Lower lobe of right lung (tissue), 2 donors: ENCODE measurements at regions not wholly inside any gene's neighbourhood (a gene's known extent, or its start where the extent isn't known, plus 50 kb on each side); places are given as distances from the start of the nearest gene placed in this dataset.
"Not testable (repeated sequence)": the region's sequence is repeated elsewhere in the genome, so short reads cannot be mapped to it uniquely, and the experiment has no call there.

ENCODE experiments used
- ATAC-seq, 2 donors: fragments of 200-7000 bp; cut with Tn5 transposase; one replicate each; pipeline ENCODE4 v1.9.1; 2020 to 2022; ENCODE audit warnings: mild to moderate bottlenecking in 2 of 2, moderate library complexity in 2 of 2
- DNase-seq: peaks from one replicate; pipeline ENCODE4 v3.0.0-alpha.2; 2020
- H3K27ac ChIP-seq: fragments of 200-600 bp; one replicate; pipeline ENCODE4 v1.8.0; 2022
- H3K27me3 ChIP-seq: fragments of 200-600 bp; one replicate; pipeline ENCODE4 v1.8.0; 2022; ENCODE audit warnings: low read depth
- H3K36me3 ChIP-seq: fragments of 200-600 bp; one replicate; pipeline ENCODE4 v1.8.0; 2022; ENCODE audit warnings: mild to moderate bottlenecking
- H3K4me1 ChIP-seq: fragments of 200-600 bp; one replicate; pipeline ENCODE4 v1.8.0; 2022
- H3K4me3 ChIP-seq: fragments of 200-600 bp; one replicate; pipeline ENCODE4 v1.8.0; 2022; ENCODE audit warnings: mild to moderate bottlenecking
- H3K9me3 ChIP-seq: fragments of 200-600 bp; one replicate; pipeline ENCODE4 v1.8.0; 2022
- intact Hi-C: fragments of 100-400 bp; cut with DNase I; formaldehyde crosslinking; loops from one replicate; pipeline ENCODE4 v1.11.0; 2022
- TF ChIP-seq, protein P1 (sequence below): fragments of 200-600 bp; IDR thresholded peaks from one replicate; pipeline ENCODE4 v1.8.0; 2022; ENCODE audit warnings: antibody characterized with exemption, mild to moderate bottlenecking
- donor health status: DM: no; HTN: yes; CAD: no; lungs with severe emphysema.

DNA sequence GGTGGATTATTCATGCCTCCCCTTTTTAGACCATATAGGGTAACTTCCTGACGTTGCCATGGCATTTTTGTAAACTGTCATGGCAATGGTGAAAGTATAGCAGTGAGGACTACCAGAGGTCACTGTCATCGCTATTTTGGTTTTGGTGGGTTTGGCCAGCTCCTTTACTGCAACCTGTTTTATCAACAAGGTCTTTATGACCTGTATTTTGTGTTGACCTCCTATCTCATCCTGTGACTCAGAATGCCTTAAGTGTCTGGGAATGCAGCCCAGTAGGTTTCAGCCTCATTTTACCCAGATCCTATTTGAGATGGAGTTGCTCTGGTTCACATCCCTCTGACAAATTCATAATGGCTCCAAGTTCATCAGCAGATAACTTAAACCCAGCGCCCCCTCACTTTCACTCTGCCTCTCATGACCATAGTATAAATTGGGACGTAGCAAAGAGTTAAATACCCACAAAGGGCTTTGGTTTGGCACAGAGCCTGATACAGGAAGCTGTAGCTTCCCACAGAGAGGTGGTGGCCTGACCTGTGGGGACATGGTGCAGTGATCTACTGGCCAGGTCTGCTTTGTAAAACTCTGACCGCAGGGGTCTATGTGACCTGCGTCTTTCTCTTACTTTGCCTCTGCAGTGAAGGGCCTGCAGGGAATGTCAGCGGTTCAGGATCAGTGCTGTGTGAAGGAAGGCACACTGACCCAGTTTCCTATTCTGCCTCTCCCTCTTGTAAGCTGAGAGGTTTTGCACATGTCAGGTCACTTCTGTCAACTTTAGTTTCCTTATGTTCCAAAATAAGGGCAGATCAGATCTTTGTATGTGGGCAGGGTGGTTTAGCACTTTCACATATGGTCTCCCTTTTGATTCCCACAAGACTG lies 78.1 kb upstream of the ZNF644 start:
- intact Hi-C loops: no loop called here
- H3K4me1 ChIP-seq: peaks cover 5% of the 10 kb centered on the region
- no peak for DNase-seq
- TF ChIP-seq, protein P1, sequence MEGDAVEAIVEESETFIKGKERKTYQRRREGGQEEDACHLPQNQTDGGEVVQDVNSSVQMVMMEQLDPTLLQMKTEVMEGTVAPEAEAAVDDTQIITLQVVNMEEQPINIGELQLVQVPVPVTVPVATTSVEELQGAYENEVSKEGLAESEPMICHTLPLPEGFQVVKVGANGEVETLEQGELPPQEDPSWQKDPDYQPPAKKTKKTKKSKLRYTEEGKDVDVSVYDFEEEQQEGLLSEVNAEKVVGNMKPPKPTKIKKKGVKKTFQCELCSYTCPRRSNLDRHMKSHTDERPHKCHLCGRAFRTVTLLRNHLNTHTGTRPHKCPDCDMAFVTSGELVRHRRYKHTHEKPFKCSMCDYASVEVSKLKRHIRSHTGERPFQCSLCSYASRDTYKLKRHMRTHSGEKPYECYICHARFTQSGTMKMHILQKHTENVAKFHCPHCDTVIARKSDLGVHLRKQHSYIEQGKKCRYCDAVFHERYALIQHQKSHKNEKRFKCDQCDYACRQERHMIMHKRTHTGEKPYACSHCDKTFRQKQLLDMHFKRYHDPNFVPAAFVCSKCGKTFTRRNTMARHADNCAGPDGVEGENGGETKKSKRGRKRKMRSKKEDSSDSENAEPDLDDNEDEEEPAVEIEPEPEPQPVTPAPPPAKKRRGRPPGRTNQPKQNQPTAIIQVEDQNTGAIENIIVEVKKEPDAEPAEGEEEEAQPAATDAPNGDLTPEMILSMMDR: no peak
- ATAC-seq: no peak
- no peak overlapping the region for H3K4me3 ChIP-seq
- H3K27ac ChIP-seq: no peak overlapping the region
- H3K27me3 ChIP-seq: no peaks in the 10 kb centered on the region
- no peaks in the 10 kb centered on the region for H3K36me3 ChIP-seq
- no peaks in the 10 kb centered on the region for H3K9me3 ChIP-seq

DNA sequence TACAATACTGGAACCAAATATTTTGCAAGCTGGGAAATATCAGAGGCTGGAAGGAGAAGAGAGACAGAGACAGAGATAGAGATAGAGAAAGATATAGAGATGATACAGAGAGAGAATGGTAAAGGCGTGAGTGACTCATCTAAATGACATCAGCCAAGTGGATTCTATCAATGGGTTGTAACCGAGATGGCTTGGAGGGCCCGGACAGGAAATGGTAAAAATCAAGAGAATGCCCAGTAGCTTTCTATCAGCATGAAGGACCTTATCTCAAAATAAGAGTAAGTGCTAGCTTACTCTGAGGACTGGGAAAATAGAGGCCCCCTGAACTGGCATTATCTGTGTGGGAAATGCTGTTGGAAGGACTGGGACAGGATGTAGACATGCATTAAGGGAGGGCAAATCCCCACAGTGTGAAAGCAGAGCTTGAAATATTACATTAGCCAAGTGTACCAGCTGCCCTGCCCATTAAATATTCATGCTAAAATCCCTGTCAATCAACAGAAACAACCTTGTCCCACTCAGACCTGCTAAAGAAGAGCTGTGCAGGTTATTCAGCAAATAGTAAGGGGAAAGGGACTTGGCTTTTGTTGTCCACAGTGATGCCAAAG lies 76.6 kb upstream of the ZNF644 start:
- Histone ChIP-seq H3K4me1 (peaks cover 5% of the 10 kb centered on the region), H3K4me3 (no peak overlapping the region), H3K36me3 (no peaks in the 10 kb centered on the region), H3K27ac (no peak overlapping the region), H3K27me3 (no peaks in the 10 kb centered on the region), H3K9me3 (no peaks in the 10 kb centered on the region)
- DNase-seq: no peak
- ATAC-seq: no peak
- intact Hi-C loops: no loop called here
- TF ChIP-seq, protein P1: no peak

DNA sequence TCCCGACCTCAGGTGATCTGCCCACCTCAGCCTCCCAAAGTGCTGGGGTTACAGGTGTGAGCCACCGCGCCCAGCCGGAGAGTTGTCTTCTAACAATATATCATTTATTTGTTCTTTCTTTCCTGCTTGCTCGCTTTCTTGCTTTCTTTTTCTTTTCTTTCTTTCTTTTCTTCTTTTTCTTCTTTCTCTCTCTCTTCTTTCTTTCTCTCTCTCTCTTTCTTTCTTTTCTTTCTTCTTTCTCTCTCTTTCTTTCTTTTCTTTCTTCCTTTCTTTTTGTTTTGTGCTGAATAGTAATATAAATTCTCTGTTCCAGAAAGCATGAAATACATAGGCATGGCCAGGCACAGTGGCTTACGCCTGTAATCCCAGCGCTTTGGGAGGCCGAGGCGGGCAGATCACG lies 73.5 kb upstream of the ZNF644 start:
- intact Hi-C loops, H3K27ac ChIP-seq, ATAC-seq, H3K4me3 ChIP-seq, H3K36me3 ChIP-seq, H3K9me3 ChIP-seq, DNase-seq, H3K4me1 ChIP-seq, H3K27me3 ChIP-seq: not testable (repeated sequence)

DNA sequence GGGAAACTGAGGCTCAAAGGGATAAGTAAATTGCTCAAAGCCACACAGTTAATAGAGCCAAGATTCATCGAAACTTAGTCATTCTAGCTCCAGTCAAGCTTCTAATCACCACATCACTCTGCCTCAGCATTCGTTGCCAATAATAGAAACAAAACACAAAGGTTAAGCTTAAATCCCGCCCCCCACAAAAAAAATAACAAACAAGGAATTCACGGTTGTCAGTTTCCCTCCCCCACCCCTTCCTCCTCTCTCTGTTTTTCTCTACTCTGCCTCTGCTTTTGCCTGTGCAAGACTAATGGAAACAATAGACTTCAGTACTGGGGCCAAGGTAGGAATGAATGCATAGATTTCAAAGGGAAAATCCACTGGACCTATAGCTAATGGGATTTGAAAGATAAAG lies 70.7 kb upstream of the ZNF644 start:
- intact Hi-C loops: no loop called here
- no peak for ATAC-seq
- TF ChIP-seq, protein P1: no peak

DNA sequence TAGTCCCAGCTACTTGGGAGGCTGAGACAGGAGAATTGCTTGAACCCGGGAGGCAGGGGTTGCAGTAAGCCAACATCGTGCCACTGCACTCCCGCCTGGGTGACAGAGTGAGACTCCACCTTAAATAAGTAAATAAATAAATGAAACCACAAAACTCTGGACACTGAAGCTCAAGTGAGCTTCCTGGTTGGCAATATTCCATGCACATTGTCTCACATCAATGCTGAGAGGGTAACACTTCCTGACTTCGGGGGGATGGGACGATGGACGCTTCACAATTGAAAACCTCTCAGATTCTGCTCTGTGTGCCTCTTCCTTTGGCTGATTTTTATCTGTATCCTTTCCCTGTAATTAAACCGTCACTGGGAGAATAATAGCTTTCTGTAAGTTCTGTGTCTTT lies 70.0 kb upstream of the ZNF644 start:
- ATAC-seq: no peak
- Histone ChIP-seq H3K36me3 (no peaks in the 10 kb centered on the region), H3K4me3 (no peak overlapping the region), H3K9me3 (peaks cover 8% of the 10 kb centered on the region), H3K27ac (no peak overlapping the region), H3K27me3 (no peaks in the 10 kb centered on the region), H3K4me1 (no peaks in the 10 kb centered on the region)
- DNase-seq: no peak
- TF ChIP-seq, protein P1: no peak
- intact Hi-C loops: no loop called here

More for the DNA sequence above, 70.7 kb upstream of the ZNF644 start:
- H3K36me3 ChIP-seq: no peaks in the 10 kb centered on the region
- H3K9me3 ChIP-seq: peaks cover 8% of the 10 kb centered on the region
- H3K27ac ChIP-seq: no peak overlapping the region
- no peak overlapping the region for H3K4me3 ChIP-seq
- no peak for DNase-seq
- H3K27me3 ChIP-seq: no peaks in the 10 kb centered on the region
- no peaks in the 10 kb centered on the region for H3K4me1 ChIP-seq

DNA sequence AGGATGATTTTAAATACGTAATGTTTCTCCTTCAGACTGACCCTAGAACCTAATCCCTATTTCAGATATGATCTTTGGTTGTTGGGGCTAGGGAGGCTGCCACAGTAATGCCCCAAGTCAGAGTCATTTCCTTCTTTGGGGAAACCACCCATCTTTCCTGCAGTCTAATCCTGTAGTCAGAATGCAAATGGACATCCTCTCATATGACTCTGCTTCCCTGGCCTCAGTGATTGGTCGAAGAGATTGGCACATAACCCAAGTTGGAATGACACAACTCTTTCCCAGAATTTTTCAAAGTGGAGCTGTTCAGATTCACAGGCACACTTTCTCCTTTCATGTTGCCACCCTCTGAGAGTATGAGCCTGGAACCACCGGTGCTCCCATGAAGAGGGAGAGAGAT lies 58.8 kb upstream of the ZNF644 start:
- DNase-seq: no peak
- TF ChIP-seq, protein P1: no peak
- H3K9me3 ChIP-seq: no peaks in the 10 kb centered on the region
- H3K27ac ChIP-seq: no peak overlapping the region
- no peak for ATAC-seq
- H3K36me3 ChIP-seq: no peaks in the 10 kb centered on the region
- H3K27me3 ChIP-seq: no peaks in the 10 kb centered on the region
- intact Hi-C loops: no loop called here
- no peaks in the 10 kb centered on the region for H3K4me1 ChIP-seq
- H3K4me3 ChIP-seq: no peak overlapping the region
